ENCODE measurements at regions not wholly inside any gene's neighbourhood (a gene's known extent, or its start where the extent isn't known, plus 50 kb on each side); places are given as distances from the start of the nearest gene placed in this dataset.

DNA sequence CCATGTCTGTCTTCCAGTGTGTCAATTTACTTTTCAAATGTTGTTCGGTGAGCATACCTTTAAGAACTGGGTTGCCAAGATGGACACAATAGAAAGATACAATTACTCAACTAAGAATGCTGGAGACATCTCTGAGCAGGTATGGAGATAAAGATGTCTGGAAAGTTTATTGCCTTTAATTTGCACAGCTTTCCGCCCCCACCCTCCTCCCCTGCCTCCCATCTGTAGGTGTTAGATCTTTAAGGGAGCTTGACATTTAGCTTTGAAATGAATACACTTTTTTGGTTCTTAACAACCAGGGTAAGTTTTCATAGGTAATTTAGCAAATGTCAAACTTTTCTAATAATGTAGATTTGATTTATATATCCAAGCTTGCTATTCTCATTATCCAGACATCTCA is 104.4 kb downstream of the BTBD3 start:
- TF ChIP-seq, protein P1, sequence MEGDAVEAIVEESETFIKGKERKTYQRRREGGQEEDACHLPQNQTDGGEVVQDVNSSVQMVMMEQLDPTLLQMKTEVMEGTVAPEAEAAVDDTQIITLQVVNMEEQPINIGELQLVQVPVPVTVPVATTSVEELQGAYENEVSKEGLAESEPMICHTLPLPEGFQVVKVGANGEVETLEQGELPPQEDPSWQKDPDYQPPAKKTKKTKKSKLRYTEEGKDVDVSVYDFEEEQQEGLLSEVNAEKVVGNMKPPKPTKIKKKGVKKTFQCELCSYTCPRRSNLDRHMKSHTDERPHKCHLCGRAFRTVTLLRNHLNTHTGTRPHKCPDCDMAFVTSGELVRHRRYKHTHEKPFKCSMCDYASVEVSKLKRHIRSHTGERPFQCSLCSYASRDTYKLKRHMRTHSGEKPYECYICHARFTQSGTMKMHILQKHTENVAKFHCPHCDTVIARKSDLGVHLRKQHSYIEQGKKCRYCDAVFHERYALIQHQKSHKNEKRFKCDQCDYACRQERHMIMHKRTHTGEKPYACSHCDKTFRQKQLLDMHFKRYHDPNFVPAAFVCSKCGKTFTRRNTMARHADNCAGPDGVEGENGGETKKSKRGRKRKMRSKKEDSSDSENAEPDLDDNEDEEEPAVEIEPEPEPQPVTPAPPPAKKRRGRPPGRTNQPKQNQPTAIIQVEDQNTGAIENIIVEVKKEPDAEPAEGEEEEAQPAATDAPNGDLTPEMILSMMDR (IDR thresholded peaks at IDR 0.05; ENCODE audit: insufficient read depth, low read depth, low read length): no peak
- TF ChIP-seq EZH2 (IDR thresholded peaks at IDR 0.05; ENCODE audit: insufficient read depth, low read length): no peak
